ENCODE measurements at regions not wholly inside any gene's neighbourhood (a gene's known extent, or its start where the extent isn't known, plus 50 kb on each side); places are given as distances from the start of the nearest gene placed in this dataset.

DNA sequence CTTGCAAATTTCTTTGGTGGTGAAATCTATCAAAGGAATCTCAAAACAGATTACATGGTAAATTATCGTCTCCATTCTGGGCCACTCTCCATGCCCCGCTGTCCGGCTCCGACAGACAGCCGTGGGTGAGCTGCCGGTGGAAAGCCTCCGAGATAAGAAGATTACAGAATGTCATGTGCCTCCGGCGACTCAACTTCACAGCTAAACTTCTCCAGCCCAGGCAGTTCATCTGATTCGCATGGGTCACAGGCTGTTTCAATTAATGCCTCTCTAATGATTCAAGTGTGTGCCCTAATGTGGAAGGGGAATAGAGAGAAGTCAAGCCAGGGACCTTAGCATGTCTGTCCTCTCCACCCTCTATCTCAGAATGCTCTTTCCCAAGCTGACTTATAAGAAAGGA lies 520.8 kb upstream of the ZFHX3 start:
- TF ChIP-seq TOX (CRISPR knock-in tag; IDR thresholded peaks at IDR 0.05; ENCODE audit: borderline replicate concordance) = no peak
- TF ChIP-seq TCF4 (CRISPR knock-in tag; IDR thresholded peaks at IDR 0.05; ENCODE audit: borderline replicate concordance) = no peak
- TF ChIP-seq ZFP3 (CRISPR knock-in tag; IDR thresholded peaks at IDR 0.05) = no peak
- TF ChIP-seq RARB (CRISPR knock-in tag; IDR thresholded peaks at IDR 0.05) = no peak
- TF ChIP-seq ZNF8 (CRISPR knock-in tag; IDR thresholded peaks at IDR 0.05) = no peak

Measured in SK-N-SH treated with all-trans-retinoic acid at 6 μM for 48 hours (cell line).